ENCODE measurements at regions not wholly inside any gene's neighbourhood (a gene's known extent, or its start where the extent isn't known, plus 50 kb on each side); places are given as distances from the start of the nearest gene placed in this dataset.

GRCh38 chr4:180615746-180616145 is 1627.5 kb upstream of the TENM3 start:
- H3K4me3 ChIP-seq (ENCODE audit: low read depth, low read length): no peak overlapping the region
- DNase-seq (ENCODE audit: low read depth): no peak

GRCh38 chr4:180617196-180617595 is 1626.0 kb upstream of the TENM3 start:
- DNase-seq (ENCODE audit: low read depth): no peak

GRCh38 chr4:180618396-180618795 is 1624.8 kb upstream of the TENM3 start:
- no peak overlapping the region for H3K4me3 ChIP-seq (ENCODE audit: low read depth, low read length)
- DNase-seq (ENCODE audit: low read depth): no peak

More at GRCh38 chr4:180617196-180617595, 1626.0 kb upstream of the TENM3 start:
- no peak overlapping the region for H3K4me3 ChIP-seq (ENCODE audit: low read depth, low read length)

- DNase-seq (ENCODE audit: low read depth): no peak
- no peak overlapping the region for H3K4me3 ChIP-seq (ENCODE audit: low read depth, low read length)
Observed at GRCh38 chr4:180619440-180619839, 1623.8 kb upstream of the TENM3 start.

- no peak overlapping the region for H3K4me3 ChIP-seq (ENCODE audit: low read depth, low read length)
- no peak for DNase-seq (ENCODE audit: low read depth)
Observed at GRCh38 chr4:180622254-180622653, 1620.9 kb upstream of the TENM3 start.

- no peak for DNase-seq (ENCODE audit: low read depth)
- H3K4me3 ChIP-seq (ENCODE audit: low read depth, low read length): no peak overlapping the region
Observed at GRCh38 chr4:180625653-180626052, 1617.5 kb upstream of the TENM3 start.

GRCh38 chr4:180630012-180630665 is 1613.1 kb upstream of the TENM3 start:
- H3K4me3 ChIP-seq (ENCODE audit: low read depth, low read length): no peak overlapping the region
- no peak for DNase-seq (ENCODE audit: low read depth)

DNA sequence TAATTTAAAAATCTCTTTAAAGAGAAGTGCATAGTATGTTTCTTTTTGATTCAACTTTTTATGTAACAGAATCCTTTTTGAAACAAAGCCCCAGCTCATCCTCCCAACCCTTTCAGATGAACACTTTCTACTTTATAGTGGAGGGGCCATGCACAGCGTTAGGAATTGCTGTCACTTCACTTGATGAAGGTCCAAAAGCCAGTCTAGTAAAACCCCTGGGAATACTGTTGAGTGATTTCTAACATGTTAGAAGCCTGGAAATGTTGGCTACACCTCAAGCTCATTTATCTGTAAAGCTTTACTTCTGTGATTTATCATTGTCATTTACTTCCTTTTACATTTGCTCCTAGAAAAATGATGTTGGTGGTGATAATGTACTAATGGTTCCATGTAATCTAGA is 1608.9 kb upstream of the TENM3 start:
- no peak overlapping the region for H3K4me3 ChIP-seq (ENCODE audit: low read depth, low read length)
- no peak for DNase-seq (ENCODE audit: low read depth)

- no peak for DNase-seq (ENCODE audit: low read depth)
- H3K4me3 ChIP-seq (ENCODE audit: low read depth, low read length): no peak overlapping the region
Observed at GRCh38 chr4:180635281-180635680, 1607.9 kb upstream of the TENM3 start.

DNA sequence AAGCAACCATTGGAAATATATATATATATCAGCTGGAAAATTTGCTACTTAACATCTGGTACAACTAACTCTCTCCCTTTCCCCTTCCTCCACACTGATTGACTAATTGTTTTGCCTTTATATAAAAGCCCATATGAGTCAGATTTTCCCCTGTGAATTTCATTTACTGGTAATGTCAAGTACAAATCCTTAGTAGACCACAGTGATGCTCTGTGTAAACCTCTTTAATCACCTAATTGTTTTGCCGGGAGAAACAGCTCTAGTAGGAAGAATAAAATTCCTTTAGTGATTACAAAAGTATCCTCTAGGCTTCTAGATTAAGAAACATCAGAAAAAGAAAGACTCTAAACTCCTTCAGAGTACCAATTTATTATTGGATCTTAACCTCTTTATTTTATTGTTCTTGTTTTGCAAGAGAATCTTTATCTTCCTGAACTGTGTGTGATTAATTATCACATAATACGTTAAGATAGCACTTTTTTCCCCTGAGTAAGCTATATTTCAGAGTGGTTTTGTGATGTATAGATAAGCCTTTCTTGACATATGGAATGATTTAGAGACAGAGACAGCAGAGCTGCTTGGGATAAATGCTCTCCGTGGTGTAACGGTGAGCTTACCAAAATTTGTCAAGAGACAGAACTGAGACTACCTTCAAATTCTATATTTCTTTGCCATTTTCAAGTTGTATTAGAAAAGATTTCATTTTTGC is 1606.4 kb upstream of the TENM3 start:
- no peak overlapping the region for H3K4me3 ChIP-seq (ENCODE audit: low read depth, low read length)
- DNase-seq (ENCODE audit: low read depth): peak; percentile 8

- DNase-seq (ENCODE audit: low read depth): no peak
- H3K4me3 ChIP-seq (ENCODE audit: low read depth, low read length): no peak overlapping the region
Observed at GRCh38 chr4:180637616-180638015, 1605.6 kb upstream of the TENM3 start.

GRCh38 chr4:180640193-180640592 is 1603.0 kb upstream of the TENM3 start:
- no peak overlapping the region for H3K4me3 ChIP-seq (ENCODE audit: low read depth, low read length)

DNA sequence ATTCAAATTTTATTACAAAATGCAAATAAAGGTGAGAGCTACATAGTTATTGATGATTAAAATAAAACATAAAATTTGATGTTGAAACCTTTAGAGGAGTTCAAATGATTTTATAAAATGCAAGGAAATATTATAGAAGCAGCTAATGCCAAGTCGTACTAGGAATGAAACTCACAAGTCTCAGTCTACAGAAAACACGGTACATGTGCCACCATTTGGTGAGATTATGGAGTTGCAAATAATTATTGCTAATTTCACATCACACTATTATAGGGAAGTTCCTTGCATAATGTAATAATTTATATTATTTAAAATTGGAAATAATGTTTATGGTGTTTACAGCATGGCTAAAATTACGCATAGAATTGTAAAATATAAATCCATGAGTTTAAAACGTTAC is 1601.7 kb upstream of the TENM3 start:
- no peak for DNase-seq (ENCODE audit: low read depth)
- H3K4me3 ChIP-seq (ENCODE audit: low read depth, low read length): no peak overlapping the region

More at GRCh38 chr4:180640193-180640592, 1603.0 kb upstream of the TENM3 start:
- no peak for DNase-seq (ENCODE audit: low read depth)

DNA sequence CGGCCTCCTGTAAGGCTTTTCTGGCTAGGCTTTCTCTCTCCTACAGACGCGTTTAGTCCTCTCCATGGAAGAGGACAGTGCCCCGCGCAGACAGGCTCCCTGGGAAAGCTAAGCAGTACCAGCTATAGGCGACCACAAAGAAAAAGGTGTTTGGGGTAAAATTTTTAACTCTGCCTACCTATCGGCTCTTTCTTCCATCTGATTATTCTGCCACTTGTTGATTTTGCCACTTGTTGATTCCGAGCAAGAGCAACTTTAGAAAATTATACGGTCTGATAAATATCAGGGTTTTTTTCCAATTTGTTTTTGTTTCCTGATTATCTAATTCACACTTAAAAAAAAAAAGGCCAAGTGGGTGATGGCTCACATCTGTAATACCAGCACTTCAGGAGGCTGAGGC is 1600.5 kb upstream of the TENM3 start:
- H3K4me3 ChIP-seq (ENCODE audit: low read depth, low read length): no peak overlapping the region
- no peak for DNase-seq (ENCODE audit: low read depth)

DNA sequence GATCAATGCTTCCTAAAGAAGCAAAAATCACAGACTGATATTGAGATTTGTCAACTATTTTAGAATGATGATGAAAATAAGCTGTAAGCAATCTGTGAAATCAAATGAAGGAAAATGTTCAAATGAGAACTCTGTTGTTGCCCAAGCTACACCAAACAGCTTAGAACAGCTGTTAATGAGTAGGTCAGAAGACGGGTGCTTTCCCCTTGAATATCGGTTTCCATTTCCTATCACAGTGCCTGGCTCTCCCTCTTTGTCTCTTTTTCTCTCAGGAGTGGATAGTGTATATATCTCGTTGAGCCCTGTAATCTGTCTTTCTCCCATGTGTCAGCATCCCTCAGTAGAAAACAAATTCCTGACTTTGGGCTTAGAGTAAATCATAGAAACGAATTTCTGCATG is 1592.9 kb upstream of the TENM3 start:
- H3K4me3 ChIP-seq (ENCODE audit: low read depth, low read length): no peak overlapping the region
- no peak for DNase-seq (ENCODE audit: low read depth)

- H3K4me3 ChIP-seq (ENCODE audit: low read depth, low read length): no peak overlapping the region
- DNase-seq (ENCODE audit: low read depth): no peak
Observed at GRCh38 chr4:180652533-180652932, 1590.7 kb upstream of the TENM3 start.

DNA sequence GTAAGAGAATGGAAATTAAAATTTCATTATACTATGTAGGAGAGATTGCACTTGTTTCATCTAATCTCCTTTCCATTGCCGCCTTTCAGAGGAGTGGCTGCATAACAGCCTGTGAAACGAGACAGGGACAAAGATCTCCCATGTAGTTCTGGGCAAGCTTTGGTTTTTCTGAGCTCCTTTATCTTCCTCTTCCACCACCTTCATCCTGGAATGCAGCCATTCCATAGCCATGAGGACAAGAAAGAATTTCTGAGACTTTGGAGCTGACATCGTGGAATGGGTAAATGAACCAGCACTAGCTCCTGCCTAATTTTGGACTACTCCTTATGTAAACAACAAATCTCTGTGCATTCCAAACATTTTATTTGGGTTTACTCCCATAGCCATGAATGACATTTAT is 1587.3 kb upstream of the TENM3 start:
- no peak for DNase-seq (ENCODE audit: low read depth)
- no peak overlapping the region for H3K4me3 ChIP-seq (ENCODE audit: low read depth, low read length)

- H3K4me3 ChIP-seq (ENCODE audit: low read depth, low read length): no peak overlapping the region
- no peak for DNase-seq (ENCODE audit: low read depth)
Observed at GRCh38 chr4:180657881-180658280, 1585.3 kb upstream of the TENM3 start.

DNA sequence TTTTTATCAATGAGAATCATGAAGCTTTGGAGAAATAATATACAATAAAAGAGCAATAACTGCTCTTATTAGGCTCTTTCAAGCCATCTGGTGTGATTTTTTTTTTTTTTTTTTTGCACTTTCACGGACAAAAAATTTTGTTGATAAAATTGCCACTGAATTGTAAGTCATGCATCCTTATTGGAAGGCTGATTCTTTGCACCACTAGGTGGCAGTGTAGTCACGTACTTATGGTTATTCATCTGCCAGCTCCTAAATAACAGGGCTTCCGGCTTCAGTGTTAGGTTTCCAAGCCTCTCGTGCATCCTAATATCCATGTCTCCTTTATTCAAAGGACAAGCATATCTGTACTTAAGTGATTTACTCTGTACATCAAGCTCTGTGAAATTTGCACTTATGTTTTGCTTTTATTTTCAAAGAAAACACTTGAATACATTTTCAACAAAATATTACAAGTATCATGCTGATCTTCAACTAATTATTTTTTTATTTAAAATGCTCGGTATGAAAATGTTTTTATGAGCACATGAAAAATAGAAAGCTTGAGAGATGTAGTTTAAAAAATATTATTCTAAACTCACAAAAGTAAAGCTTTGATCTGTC is 1578.3 kb upstream of the TENM3 start:
- H3K4me3 ChIP-seq (ENCODE audit: low read depth, low read length): no peak overlapping the region
- DNase-seq (ENCODE audit: low read depth): peak; percentile 54

DNA sequence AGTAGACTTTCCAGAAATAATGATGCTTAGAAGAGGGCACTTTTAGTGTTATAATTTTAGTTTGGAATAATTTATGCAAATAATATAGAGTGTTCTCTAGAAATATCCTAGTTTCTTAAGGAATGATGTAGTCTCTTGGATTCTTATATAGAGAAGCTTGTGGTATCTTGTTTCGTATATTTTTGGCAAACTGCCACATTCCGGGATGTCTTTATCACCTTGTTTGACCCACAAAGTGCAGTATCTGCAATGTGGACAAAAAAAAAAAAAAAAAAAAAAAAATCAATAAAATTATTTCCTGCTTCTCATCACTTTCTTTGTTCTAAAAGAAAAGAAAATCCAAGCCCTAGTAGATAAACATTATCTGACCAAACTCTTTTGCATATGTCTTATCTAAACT is 1577.7 kb upstream of the TENM3 start:
- no peak for DNase-seq (ENCODE audit: low read depth)
- H3K4me3 ChIP-seq (ENCODE audit: low read depth, low read length): no peak overlapping the region

All from skeletal muscle cell (primary cell).